GM18511 (cell line): ENCODE measurements at regions not wholly inside any gene's neighbourhood (a gene's known extent, or its start where the extent isn't known, plus 50 kb on each side); places are given as distances from the start of the nearest gene placed in this dataset.
"Not testable (repeated sequence)": the region's sequence is repeated elsewhere in the genome, so short reads cannot be mapped to it uniquely, and the experiment has no call there.

Source experiments
- ATAC-seq: cut with Tn5 transposase; IDR thresholded peaks from one replicate; pipeline ENCODE4 v1.9.1; 2021; ENCODE audit warnings: mild to moderate bottlenecking, moderate library complexity; ENCODE audit not compliant: unreplicated experiment

DNA sequence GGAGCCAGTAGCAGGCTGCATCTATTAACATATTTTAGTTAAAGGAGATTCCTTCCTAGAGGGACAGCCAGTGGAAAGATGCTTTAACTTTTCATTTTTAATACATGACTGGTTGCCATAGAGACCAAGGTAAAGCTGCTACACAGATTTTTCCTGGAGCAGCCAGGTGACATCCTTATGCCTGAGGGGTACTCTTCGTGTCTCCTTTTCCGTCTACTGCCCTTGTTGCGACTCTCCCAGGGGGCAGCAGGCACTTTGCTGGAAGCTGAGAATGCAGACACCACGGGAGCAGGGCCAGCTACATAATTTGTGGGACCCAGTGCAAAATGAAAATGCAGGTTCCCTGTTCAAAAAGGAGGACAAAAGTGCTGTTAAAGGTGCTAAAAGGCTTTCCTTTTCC lies 340.4 kb downstream of the CEP170 start:
- not testable (repeated sequence) for ATAC-seq

DNA sequence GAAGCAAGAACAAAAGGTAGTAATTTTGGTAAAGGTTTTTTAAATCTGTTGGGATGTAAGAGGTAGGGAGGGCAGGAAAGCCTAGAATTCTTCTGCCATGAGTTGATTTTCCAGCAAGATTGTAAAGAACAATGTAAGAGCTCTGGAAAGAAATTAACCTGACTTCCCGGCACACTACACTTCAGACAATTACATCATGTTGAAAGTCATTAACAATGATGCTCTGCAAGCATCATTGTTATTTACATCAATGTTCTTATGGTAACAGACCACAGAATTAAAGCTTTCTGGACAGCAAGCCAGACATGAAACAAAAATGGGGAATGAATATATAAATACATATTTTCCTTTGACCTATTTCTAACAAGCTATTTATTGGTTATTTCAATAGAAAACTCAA lies 342.2 kb downstream of the CEP170 start:
- ATAC-seq: not testable (repeated sequence)

DNA sequence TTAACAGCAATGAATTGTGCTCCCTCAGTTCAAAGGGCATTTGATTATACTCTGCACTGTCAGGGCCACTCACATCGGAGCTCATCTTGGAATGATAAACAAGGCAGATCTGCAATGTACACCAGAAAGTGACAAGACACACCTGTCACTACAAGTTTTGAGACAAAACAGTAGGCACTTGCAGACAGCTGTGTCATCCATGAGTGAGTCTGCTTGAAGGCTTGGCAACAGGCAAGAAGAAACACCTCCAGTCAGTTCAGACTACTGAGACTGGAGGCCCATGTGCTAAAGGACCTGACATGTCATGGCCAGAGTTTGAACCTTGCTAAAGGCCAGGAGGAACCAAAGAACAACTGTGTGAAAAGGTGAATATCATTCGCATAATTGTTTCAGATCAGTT lies 354.5 kb downstream of the CEP170 start:
- ATAC-seq: peak; percentile 94

DNA sequence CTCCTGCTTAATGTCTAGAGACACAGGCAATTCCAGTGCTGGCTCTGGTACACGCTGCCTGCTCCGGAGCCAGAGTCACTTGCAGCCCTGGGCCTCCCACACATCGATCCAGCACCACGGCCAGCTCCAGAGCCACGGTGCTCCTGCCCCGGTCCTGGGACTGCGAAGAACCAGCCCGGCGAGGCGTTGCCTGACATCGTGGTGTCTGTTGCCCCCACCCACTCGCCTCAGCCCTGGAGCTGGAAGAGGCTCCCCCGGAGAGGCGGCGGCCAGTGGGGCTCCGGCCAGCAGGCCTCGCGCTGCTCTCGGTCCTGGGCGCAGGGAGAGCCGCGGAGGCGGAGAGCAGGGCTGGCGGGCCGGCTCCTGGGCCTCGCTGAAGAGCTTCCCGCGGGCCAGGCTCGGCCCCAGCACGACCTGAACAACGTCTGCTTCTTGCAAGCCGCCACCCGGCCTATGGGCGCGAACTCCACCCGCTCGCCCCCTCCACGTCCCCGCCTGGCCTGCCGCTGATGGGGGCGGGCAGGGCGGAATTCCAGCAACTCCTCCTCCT lies 364.8 kb downstream of the CEP170 start:
- ATAC-seq: no peak

DNA sequence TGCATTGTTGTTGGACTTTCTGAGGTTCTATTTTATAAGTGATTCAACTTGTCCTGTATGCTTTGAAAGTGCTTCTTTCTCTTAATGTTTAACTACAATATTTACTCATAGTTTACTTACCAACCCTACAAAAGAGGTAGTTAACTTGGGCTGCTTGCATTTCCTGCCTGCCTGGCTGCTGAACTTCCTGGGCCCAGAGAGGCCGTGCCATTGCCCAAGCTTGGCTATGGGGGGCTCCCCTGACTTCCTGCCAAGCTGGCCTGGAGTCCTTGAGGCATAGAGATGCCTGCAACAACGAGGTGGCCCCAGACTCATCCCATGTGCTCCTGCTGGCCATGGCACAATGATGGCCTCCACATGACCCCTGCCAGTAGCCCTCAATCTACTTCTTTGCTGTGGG lies 361.6 kb upstream of the PLD5 start:
- peak; percentile 88 for ATAC-seq

DNA sequence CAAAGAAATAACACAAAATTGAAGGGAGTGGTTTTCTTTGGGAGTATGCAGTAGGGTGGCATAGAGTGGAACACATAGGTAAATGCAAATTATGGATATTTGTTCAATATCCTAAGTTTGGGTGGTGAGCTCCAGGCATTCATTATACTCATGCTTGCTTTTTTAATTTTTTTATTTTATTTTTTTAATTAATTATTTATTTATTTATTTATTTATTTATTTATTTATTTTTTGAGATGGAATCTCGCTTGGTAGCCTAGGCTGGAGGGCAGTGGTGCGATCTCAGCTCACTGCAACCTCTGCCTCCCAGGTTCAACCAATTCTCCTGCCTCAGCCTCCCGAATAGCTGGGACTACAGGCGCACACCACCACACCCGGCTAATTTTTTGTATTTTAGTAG lies 355.5 kb upstream of the PLD5 start:
- ATAC-seq: not testable (repeated sequence)

DNA sequence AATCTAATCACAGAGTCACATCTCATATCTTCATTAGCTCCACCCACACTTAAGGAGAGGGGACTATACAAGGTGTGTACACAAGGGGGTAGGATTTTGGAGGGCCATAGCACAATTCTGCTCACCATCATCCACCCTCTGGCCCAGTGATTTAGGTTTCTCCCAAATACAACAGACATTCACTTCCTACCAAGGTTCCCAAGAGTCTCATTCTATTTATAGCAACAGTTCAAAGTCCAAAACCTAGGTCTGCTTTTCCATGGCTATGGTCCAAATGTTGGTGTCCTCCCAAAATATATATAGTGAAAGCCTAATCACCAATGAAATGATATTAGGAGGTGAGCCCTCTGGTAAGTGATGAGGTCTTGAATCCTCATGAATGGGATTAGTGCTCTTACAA lies 353.2 kb upstream of the PLD5 start:
- ATAC-seq: no peak

DNA sequence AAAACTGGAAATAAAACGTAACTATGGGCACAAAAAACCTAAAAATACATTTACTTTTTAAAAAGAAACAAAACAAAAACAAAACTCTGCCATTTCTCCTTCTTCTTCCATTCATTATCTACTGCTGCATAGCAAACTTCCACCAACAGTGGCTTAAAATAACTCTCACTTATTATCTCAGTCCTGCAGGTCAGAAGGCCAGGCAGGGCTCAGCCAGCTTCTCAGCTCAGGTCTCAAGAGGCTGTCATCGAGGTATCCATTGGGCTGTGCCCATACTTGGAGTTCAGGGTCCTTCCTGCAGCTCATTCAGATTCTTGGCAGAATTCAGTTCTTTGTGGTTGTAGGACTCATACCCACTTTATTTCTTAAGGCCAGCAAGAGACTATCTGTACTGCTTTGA lies 352.7 kb upstream of the PLD5 start:
- no peak for ATAC-seq

DNA sequence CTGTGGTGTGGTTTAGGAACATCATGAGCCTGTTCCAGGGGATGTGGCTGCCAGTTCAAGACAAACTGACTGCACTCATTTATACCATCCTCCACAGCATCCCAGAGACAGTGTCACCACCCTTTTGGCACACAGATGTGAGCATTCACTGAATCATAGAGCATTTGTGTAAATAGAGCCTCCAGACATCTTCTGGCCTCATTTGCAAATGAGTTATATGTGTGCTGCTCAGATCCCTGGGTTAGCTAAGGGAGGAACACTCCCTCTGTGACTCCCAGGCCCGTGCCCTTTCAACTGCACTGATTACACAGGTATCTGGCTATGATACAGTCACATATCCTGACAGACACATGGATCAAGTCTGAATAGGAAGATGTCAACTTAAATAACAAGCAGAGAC lies 351.5 kb upstream of the PLD5 start:
- ATAC-seq: no peak

DNA sequence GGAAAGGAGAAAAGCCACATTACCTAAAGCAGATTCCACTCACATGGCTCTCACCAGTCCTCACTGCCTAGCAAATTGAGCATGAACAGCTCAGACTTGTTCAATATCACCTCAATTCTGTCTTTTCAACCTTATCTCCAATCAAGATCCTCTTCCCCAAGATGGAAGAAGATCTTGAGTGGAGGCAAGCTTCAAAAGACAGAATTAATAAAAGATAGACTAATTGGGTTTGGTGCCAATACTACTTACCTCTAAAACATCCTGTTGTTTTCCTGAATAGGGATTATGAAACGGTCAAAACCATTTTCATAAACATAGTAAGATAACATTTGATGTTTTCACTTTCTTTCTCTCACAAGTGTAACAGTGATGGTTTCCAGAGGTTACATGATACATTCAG lies 349.2 kb upstream of the PLD5 start:
- ATAC-seq: no peak

DNA sequence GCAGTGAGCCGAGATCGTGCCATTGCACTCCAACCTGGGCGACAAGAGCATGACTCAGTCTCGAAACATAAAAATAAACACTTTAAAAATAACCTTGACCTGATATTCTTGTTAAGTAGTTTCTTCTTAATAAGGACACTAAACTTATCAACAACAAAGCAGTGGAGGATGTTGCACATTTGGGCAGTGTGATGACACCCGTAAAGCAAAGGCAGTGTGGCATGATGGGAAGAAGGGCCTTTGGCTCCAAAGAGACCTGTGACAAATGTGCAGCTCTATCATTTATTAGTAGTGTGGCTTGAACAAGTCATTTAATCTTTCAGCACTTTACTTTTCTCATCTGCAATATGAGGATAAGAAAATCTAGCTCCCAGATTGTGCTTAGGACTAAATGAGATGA lies 348.0 kb upstream of the PLD5 start:
- ATAC-seq: no peak

DNA sequence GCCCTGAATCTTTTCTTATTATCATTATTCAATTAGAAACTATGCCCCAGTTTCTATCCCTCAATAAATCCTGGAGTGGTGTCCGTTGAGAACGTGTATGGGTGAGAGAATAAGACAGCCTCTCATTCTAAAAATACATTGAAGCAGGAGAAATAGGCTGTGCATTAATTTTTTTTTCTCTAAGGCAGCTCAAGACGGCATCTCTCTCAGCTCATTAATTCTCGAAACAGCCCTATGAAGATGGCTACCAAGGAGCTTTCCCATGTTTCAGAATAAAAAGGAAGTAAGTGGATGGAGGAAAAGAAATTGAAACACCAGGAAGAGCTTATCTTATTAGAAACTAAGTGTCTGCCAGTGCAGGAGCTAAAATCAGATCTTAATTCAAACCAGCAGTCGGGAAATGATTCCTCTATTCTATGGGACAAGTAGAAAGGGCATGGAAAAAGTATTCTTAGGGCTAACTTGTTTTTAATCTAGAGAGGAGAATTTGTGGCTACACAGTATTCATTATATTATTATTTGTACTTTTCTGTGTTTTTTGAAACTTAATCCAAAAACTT lies 347.1 kb upstream of the PLD5 start:
- ATAC-seq: no peak

DNA sequence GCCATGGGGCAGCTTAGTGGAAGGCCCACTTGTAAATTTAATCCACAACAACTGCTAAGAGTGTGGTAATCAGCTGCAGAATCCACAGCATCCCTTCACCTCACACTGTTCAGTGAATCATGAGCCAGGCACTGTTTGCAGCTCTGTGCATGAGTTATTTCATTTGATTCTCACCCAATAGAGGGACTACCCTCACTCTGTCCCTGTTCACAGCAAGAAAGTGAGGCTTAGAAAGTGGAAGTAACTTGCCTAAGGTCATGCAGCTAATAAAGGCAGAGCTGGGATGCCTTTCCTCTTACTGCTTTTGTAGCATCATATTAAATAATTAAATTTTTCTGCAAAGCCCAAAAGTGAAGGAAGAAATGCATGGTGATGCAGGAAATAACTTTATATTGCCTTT lies 346.5 kb upstream of the PLD5 start:
- ATAC-seq: no peak

DNA sequence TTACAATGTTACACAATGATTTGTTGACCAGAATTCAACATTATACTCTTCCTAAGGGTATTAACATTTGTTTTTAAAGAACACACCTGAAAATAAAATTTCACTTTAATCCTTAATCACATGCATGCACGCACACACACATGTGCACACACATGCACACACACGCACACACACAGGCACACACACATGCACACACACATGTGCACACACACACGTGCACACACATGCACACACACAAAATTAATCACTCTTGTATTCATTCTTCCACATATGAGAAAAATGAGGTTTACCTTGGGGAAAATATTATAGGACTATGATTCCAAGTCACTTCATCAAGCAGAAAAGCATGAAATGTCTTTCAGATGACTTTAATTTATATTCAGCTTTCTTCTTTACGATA lies 331.8 kb upstream of the PLD5 start:
- ATAC-seq: no peak

DNA sequence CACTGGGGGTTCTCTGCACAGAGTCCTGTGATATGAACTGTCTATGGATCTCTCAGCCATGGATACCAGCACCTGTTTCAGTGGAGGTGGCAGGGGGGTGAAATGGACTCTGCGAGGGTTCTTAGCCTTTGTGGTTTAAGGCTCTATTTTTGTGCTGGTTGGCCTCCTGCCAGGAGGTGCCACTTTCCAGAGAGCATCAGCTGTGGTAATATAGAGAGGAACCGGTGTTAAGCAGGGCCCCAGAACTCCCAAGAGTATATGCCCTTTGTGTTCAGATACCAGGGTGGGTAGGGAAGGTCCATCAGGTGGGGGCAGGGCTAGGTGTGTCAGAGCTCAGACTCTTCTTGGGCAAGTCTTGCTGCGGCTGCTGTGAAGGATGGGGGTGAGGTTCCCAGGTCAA lies 330.0 kb upstream of the PLD5 start:
- ATAC-seq: no peak

DNA sequence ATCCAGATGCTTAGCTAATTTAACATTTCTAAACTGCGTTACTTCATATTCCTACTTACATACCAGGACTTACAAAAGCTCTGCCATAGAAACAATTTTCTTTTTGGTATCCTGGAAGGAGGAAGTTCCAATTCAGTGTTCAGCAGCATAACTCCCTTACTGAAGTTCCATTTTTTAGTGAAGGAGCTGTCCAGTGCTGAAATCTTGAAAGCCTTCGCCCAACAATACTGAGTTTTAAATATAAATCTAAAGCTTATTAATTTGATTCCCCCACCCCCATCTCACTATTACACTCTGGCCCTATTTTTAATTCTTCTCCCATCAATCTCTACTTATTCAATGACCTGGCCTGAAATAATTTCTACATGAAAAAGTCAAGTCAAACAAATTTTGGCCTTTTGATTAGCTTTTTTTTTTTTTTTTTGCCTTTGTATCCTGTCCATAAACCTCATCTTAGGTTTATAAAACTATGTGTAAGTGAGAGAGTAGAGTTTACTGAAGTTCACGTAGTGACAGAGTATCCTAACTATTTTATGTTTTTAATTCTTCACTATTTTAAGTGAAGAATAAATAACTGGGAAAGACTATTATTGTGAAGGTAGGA lies 323.0 kb upstream of the PLD5 start:
- no peak for ATAC-seq

DNA sequence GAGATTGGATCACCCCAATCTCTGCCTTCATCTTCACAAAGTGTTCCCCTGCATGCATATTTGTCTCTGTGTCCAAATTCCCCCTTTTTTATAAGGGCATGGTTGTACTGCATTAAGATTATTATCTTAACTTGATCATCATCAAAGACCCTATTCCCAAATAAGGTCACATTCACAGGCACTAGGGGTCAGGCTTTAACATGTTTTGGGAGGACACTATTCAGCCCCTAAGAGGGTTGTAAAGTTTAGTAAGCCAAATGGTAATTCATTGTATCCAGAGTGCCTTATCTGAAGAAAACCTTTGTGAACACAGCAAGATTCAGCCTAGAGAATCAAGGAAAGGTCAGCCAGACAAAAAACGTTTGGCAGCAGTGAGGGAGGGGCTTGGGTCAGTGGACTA lies 317.6 kb upstream of the PLD5 start:
- no peak for ATAC-seq

DNA sequence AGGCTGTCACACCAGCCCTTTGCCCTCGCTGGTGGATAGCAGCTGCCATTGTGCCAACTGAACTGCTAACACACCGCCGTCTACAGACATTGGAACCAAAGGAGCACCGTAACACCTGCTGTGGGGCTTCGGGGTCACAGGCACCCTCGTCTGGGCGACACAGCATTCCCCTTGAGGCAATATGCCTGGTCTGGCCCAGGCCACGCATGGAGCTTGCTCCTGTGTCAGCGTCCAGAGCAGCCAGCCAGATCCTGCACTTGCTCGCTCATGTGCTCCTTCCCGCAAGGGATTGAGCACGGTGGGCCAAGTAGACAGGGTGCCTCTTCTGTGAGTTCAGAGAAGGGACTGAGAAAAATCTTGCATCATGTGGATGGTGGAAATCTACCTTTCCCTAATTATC lies 314.6 kb upstream of the PLD5 start:
- no peak for ATAC-seq

DNA sequence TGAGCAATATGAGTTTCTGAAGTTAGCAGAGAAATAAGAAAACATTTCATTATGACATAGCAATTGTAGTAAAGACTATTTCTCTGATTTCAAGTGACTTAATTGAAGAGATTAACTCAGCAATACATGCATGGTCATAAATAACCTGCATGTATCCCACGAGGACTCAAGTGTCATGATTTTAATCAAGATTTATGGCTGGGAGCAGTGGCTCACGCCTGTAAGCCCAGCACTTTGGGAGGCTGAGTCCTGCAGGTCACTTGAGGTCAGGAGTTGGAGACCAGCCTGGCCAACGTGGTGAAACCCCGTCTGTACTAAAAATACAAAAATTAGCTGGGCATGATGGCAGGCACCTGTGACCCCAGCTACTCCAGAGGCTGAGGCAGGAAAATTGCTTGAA lies 311.9 kb upstream of the PLD5 start:
- no peak for ATAC-seq

DNA sequence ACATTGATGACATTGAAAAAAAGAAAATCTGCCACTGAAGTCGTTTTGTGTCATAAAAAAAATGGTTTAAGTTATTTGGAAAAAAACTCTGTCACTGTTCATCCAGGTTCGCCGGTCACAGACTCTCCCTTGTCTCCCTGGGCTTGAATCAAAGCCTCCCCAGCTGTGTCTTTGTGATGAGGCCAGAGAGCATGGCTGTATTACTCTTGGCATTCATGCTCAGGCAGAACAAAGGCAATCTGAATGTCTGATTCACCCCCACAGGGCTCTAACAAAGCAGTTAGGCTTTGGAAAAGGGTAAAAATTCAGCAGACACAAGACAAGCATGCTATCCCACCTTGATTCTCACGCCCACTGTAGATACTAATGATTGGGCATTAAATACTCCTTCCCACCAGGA lies 304.3 kb upstream of the PLD5 start:
- no peak for ATAC-seq

DNA sequence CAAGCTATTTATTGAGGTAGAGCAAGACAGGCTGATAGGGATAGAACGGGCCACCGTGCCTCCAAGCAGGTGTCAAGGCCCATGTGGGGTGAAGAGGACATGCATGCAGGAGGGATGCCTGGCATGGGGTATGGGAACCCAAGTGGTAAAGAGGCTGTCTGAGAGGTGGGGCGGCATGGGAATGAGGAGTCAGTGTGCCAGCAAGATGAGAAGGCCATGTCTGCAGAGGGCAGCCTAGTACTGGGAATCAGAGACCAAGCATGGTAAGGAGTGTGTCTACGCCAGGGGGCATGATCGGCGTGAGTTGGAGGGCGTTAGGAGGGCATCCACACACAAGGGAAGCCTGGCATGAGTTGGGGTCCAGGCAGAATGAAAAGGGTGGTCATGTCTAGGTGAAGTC lies 303.7 kb upstream of the PLD5 start:
- ATAC-seq: no peak

DNA sequence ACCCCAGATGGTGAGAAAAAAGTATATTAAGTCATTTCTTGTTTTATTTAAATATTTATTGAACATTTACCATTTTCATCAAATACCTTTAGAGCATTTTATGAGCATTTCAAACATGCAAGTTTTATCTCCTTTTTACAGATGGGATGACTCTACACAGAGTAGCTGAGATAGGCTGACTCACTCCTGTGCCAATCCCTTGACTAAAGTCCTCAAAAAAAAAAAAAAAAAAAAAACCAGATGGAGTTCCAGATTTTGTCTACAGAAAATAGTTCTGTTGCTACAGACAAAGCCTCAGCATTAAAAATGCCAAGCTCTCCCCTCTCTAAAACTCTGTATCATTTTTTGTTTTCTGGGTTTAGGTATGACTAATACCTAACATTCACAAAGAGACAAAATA lies 303.0 kb upstream of the PLD5 start:
- no peak for ATAC-seq

DNA sequence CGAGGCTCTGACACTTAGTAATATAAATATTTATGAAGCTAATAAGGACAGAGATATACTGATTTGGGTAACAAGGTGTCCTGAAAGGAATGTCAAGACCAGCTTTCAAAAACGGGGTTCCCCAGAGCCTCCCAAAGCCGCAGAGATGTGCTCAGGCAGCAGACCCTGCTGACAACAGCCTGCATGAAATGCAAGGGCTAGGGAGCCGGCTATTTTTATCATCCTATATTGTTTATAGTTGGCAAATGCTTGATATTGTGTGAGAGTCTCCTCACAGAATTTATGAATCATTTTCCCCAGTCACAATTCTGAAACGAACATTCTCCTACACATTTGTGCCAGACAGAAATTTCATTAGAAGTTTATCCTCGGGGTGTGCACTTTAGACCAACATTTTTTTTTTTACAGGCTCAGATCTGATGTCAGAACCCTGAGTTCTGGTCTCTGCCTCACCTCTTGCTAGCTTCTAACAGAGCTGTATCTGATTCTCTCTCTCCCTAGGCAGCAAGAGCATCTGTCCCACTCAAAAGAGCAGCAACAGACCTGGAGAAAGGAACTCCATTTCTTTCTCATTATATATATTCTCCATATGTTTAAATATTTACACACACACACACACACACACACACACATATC lies 302.3 kb upstream of the PLD5 start:
- no peak for ATAC-seq
